Left ventricle myocardium inferior (tissue), 1 donor: ENCODE measurements at regions not wholly inside any gene's neighbourhood (a gene's known extent, or its start where the extent isn't known, plus 50 kb on each side); places are given as distances from the start of the nearest gene placed in this dataset.

ENCODE experiments used
- DNase-seq: peaks from one replicate; pipeline ENCODE4 v3.0.0-alpha.2; 2020
- H3K27ac ChIP-seq: fragments of 200-600 bp; replicated peaks from 2 replicates; pipeline ENCODE4 v1.8.0; 2021
- H3K27me3 ChIP-seq: fragments of 200-600 bp; 2 replicates; pipeline ENCODE4 v1.8.0; 2021; ENCODE audit warnings: low read depth
- H3K36me3 ChIP-seq: fragments of 200-600 bp; 2 replicates; pipeline ENCODE4 v1.8.0; 2021
- H3K4me1 ChIP-seq: fragments of 200-600 bp; 2 replicates; pipeline ENCODE4 v1.8.0; 2021
- H3K4me3 ChIP-seq: fragments of 200-600 bp; 2 replicates; pipeline ENCODE4 v1.8.0; 2021; ENCODE audit warnings: mild to moderate bottlenecking, moderate library complexity
- H3K9me3 ChIP-seq: fragments of 200-600 bp; replicated peaks from 2 replicates; pipeline ENCODE4 v1.8.0; 2021
- CTCF ChIP-seq: fragments of 200-600 bp; IDR thresholded peaks from 2 replicates; pipeline ENCODE4 v1.8.0; 2021; ENCODE audit warnings: antibody characterized with exemption, mild to moderate bottlenecking, borderline replicate concordance
- intact Hi-C: fragments of 100-400 bp; cut with micrococcal nuclease; formaldehyde crosslinking; loops from one replicate; pipeline ENCODE4 v1.11.0; 2022
- donor health status: DM: no; HTN: yes; CAD: no; lungs with severe emphysema.

- no peak overlapping the region for H3K4me3 ChIP-seq
- no peak overlapping the region for H3K27ac ChIP-seq
- no peak for DNase-seq
- H3K27me3 ChIP-seq = peaks cover 10% of the 10 kb centered on the region
- H3K4me1 ChIP-seq = no peaks in the 10 kb centered on the region
- no peaks in the 10 kb centered on the region for H3K36me3 ChIP-seq
- TF ChIP-seq CTCF = no peak
- no peaks in the 10 kb centered on the region for H3K9me3 ChIP-seq
- intact Hi-C loops = no loop called here
Measured at GRCh38 chr10:109475711-109476421, 447.4 kb downstream of the XPNPEP1 start.

DNA sequence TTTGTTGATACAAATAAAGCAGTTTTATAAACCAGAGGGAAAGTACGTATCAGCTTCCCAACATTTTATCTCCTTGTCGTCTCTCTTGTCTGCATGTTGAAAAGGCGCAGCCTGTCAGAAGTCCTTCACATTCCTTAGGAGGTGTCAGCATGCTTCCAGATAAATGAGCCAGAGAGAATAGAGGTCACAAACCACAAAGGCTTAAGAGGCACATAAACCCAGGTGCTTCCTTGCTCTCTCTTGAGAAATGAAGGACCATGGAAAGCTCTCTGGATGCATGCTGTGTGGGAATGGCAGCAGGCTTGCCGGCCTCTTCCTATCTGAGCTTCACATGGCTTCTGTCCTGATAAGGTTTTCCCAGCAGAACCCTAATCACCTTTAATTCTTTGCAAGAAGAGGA is 448.5 kb downstream of the XPNPEP1 start:
- no peaks in the 10 kb centered on the region for H3K4me1 ChIP-seq
- no peaks in the 10 kb centered on the region for H3K9me3 ChIP-seq
- H3K36me3 ChIP-seq = no peaks in the 10 kb centered on the region
- H3K4me3 ChIP-seq = no peak overlapping the region
- no peak for TF ChIP-seq CTCF
- no peak overlapping the region for H3K27ac ChIP-seq
- intact Hi-C loops = no loop called here
- no peak for DNase-seq
- peaks cover 10% of the 10 kb centered on the region for H3K27me3 ChIP-seq

GRCh38 chr10:109474261-109474660 is 449.1 kb downstream of the XPNPEP1 start:
- H3K27ac ChIP-seq = no peak overlapping the region
- no peak overlapping the region for H3K4me3 ChIP-seq
- no peak for DNase-seq
- no peaks in the 10 kb centered on the region for H3K4me1 ChIP-seq
- no peak for TF ChIP-seq CTCF
- peaks cover 10% of the 10 kb centered on the region for H3K27me3 ChIP-seq
- H3K36me3 ChIP-seq = no peaks in the 10 kb centered on the region
- H3K9me3 ChIP-seq = no peaks in the 10 kb centered on the region
- intact Hi-C loops = no loop called here

- H3K9me3 ChIP-seq = peaks cover 7% of the 10 kb centered on the region
- H3K4me3 ChIP-seq = no peak overlapping the region
- TF ChIP-seq CTCF = no peak
- no peak overlapping the region for H3K27ac ChIP-seq
- DNase-seq = no peak
- H3K27me3 ChIP-seq = peaks cover 25% of the 10 kb centered on the region
- no peaks in the 10 kb centered on the region for H3K36me3 ChIP-seq
- H3K4me1 ChIP-seq = no peaks in the 10 kb centered on the region
- intact Hi-C loops = no loop called here
Measured at GRCh38 chr10:109467551-109467950, 455.8 kb downstream of the XPNPEP1 start.

GRCh38 chr10:109464949-109465348 is 458.4 kb downstream of the XPNPEP1 start:
- no peak for DNase-seq
- Histone ChIP-seq H3K4me1 (no peaks in the 10 kb centered on the region), H3K9me3 (peaks cover 7% of the 10 kb centered on the region), H3K4me3 (no peak overlapping the region), H3K27ac (no peak overlapping the region), H3K36me3 (no peaks in the 10 kb centered on the region), H3K27me3 (peaks cover 20% of the 10 kb centered on the region)
- intact Hi-C loops = no loop called here
- TF ChIP-seq CTCF = no peak
